IMR-90 (cell line): ENCODE measurements at regions not wholly inside any gene's neighbourhood (a gene's known extent, or its start where the extent isn't known, plus 50 kb on each side); places are given as distances from the start of the nearest gene placed in this dataset.

ENCODE experiments used
- ATAC-seq: fragments of 200-7000 bp; cut with Tn5 transposase; 2 replicates; pipeline ENCODE4 v1.9.1; 2020; ENCODE audit warnings: low read depth, mild to moderate bottlenecking, moderate library complexity
- BruUV-seq: library from RNA; stranded (reverse); fragments of 400-500 nt; replicated peaks from 2 replicates; lab custom pipeline; 2021; lab: Mats Ljungman, UMichigan
- CTCF ChIA-PET: fragments of 300-600 bp; formaldehyde crosslinking; extraction: SDS; loops from one replicate; lab custom pipeline; 2021; ENCODE audit warnings: antibody characterized with exemption; lab: Yijun Ruan, JAX
- POLR2A ChIA-PET: fragments of 300-600 bp; sonication (Branson Sonifier 250); formaldehyde crosslinking; loops from one replicate; lab custom pipeline; 2022; ENCODE audit warnings: antibody characterized with exemption; ENCODE audit not compliant: unreplicated experiment; lab: Charles Lee
- DNase-seq: peaks from one replicate; pipeline ENCODE4 v3.0.0; 2013
- H2AFZ ChIP-seq: replicated peaks from 2 replicates; pipeline ENCODE3; 2013; ENCODE audit warnings: low read length, mild to moderate bottlenecking; ENCODE audit not compliant: poor library complexity
- H2AK5ac ChIP-seq: 2 replicates; pipeline ENCODE4 v1.6.1; 2013; ENCODE audit warnings: low read depth, low read length, inconsistent platforms
- H2AK9ac ChIP-seq: replicated peaks from 2 replicates; pipeline ENCODE3; 2013; ENCODE audit warnings: mild to moderate bottlenecking, low read depth, low read length, moderate library complexity; ENCODE audit not compliant: poor library complexity
- H2BK120ac ChIP-seq: 2 replicates; pipeline ENCODE4 v1.6.1; 2013; ENCODE audit warnings: low read depth, low read length, inconsistent platforms
- H2BK15ac ChIP-seq: 3 replicates; pipeline ENCODE4 v1.6.1; 2013; ENCODE audit warnings: low read depth, low read length, inconsistent platforms
- H2BK20ac ChIP-seq: 2 replicates; pipeline ENCODE4 v1.6.1; 2013; ENCODE audit warnings: low read depth, mild to moderate bottlenecking, inconsistent platforms, low read length, moderate library complexity
- H2BK5ac ChIP-seq: 2 replicates; pipeline ENCODE4 v1.6.1; 2013; ENCODE audit warnings: mild to moderate bottlenecking, low read depth, low read length, inconsistent platforms; ENCODE audit not compliant: poor library complexity, severe bottlenecking
- H3K14ac ChIP-seq: replicated peaks from 2 replicates; pipeline ENCODE4 v1.6.1; 2013; ENCODE audit warnings: low read depth, low read length, inconsistent platforms
- H3K18ac ChIP-seq: 2 replicates; pipeline ENCODE4 v1.6.1; 2013; ENCODE audit warnings: low read depth, low read length, control low read depth
- H3K23ac ChIP-seq: 2 replicates; pipeline ENCODE4 v1.6.1; 2013; ENCODE audit warnings: low read depth, low read length, inconsistent platforms
- H3K27ac ChIP-seq: 2 replicates; pipeline ENCODE4 v1.5.1; 2013; ENCODE audit warnings: mild to moderate bottlenecking, control low read depth, low read length; ENCODE audit not compliant: insufficient read depth
- H3K27me3 ChIP-seq: 2 replicates; pipeline ENCODE4 v1.6.1; 2013; ENCODE audit warnings: low read length; ENCODE audit not compliant: control insufficient read depth, insufficient read depth
- H3K36me3 ChIP-seq: 2 replicates; pipeline ENCODE4 v1.6.1; 2013; ENCODE audit warnings: low read length, mixed read lengths; ENCODE audit not compliant: control insufficient read depth, insufficient read depth
- H3K4ac ChIP-seq: 2 replicates; pipeline ENCODE4 v1.6.1; 2013; ENCODE audit warnings: low read depth, low read length, inconsistent platforms
- H3K4me1 ChIP-seq: 2 replicates; pipeline ENCODE4 v1.6.1; 2013; ENCODE audit warnings: low read length, mixed read lengths; ENCODE audit not compliant: control insufficient read depth, insufficient read depth
- H3K4me2 ChIP-seq: 2 replicates; pipeline ENCODE4 v1.6.1; 2013; ENCODE audit warnings: low read depth, mild to moderate bottlenecking, control low read depth, low read length, moderate library complexity
- H3K4me3 ChIP-seq: 2 replicates; pipeline ENCODE4 v1.5.1; 2013; ENCODE audit warnings: low read depth, mild to moderate bottlenecking, control low read depth, low read length, moderate library complexity; ENCODE audit not compliant: insufficient read depth
- H3K56ac ChIP-seq: 2 replicates; pipeline ENCODE4 v1.6.1; 2013; ENCODE audit warnings: low read length, inconsistent platforms; ENCODE audit not compliant: insufficient read depth; ENCODE audit errors: extremely low read depth
- H3K79me1 ChIP-seq, 2 experiments: 2 replicates each; pipeline ENCODE4 v1.6.1; 2013; ENCODE audit warnings: low read length in 2 of 2, inconsistent platforms in 1 of 2, low read depth in 1 of 2
- H3K9ac ChIP-seq: 2 replicates; pipeline ENCODE4 v1.6.1; 2013; ENCODE audit warnings: low read depth, low read length, control low read depth
- H3K9me1 ChIP-seq: 2 replicates; pipeline ENCODE4 v1.6.1; 2013; ENCODE audit warnings: low read length, inconsistent platforms; ENCODE audit not compliant: insufficient read depth
- H3K9me3 ChIP-seq: 2 replicates; pipeline ENCODE4 v1.6.1; 2013; ENCODE audit warnings: low read length; ENCODE audit not compliant: control insufficient read depth, insufficient read depth
- H4K20me1 ChIP-seq: 2 replicates; pipeline ENCODE4 v1.6.1; 2013; ENCODE audit warnings: low read length, inconsistent platforms; ENCODE audit not compliant: insufficient read depth
- H4K5ac ChIP-seq: 2 replicates; pipeline ENCODE4 v1.6.1; 2013; ENCODE audit warnings: mild to moderate bottlenecking, low read depth, low read length, control low read depth
- H4K8ac ChIP-seq, 2 experiments: 2 replicates each; pipeline ENCODE4 v1.6.1; 2013; ENCODE audit warnings: low read depth in 2 of 2, low read length in 2 of 2, control low read depth in 1 of 2, inconsistent platforms in 1 of 2
- H4K91ac ChIP-seq: 2 replicates; pipeline ENCODE4 v1.6.1; 2013; ENCODE audit warnings: low read depth, low read length, inconsistent platforms; ENCODE audit not compliant: insufficient read depth
- BHLHE40 ChIP-seq: fragments of 150-350 bp; IDR thresholded peaks from 2 replicates; pipeline ENCODE4 v1.6.1; 2016; ENCODE audit warnings: mild to moderate bottlenecking, low read depth, low read length
- CHD1 ChIP-seq: IDR thresholded peaks from 2 replicates; pipeline ENCODE4 v1.6.1; 2012; ENCODE audit warnings: low read depth, low read length, improper control_type of control experiment
- FOS ChIP-seq: fragments of 150-350 bp; IDR thresholded peaks from 2 replicates; pipeline ENCODE4 v1.6.1; 2016; ENCODE audit warnings: low read depth, low read length
- MAFK ChIP-seq: IDR thresholded peaks from 2 replicates; pipeline ENCODE4 v1.6.1; 2012; ENCODE audit warnings: low read depth, low read length, improper control_type of control experiment
- MAZ ChIP-seq: IDR thresholded peaks from 2 replicates; pipeline ENCODE4 v1.6.1; 2012; ENCODE audit warnings: low read depth, mild to moderate bottlenecking, low read length, improper control_type of control experiment, moderate library complexity, borderline replicate concordance
- MXI1 ChIP-seq: IDR thresholded peaks from 2 replicates; pipeline ENCODE4 v1.6.1; 2012; ENCODE audit warnings: low read depth, mild to moderate bottlenecking, low read length, moderate library complexity, borderline replicate concordance
- RCOR1 ChIP-seq: IDR thresholded peaks from 2 replicates; pipeline ENCODE4 v1.6.1; 2012; ENCODE audit warnings: mild to moderate bottlenecking, low read length, improper control_type of control experiment; ENCODE audit not compliant: insufficient replicate concordance
- RFX5 ChIP-seq: IDR thresholded peaks from 2 replicates; pipeline ENCODE4 v1.8.0; 2012; ENCODE audit warnings: low read depth, mild to moderate bottlenecking, low read length, moderate library complexity
- SMC3 ChIP-seq: fragments of 150-350 bp; IDR thresholded peaks from 2 replicates; pipeline ENCODE4 v1.6.1; 2016; ENCODE audit warnings: low read depth, mild to moderate bottlenecking, antibody characterized with exemption, low read length, moderate library complexity
- WGBS, 2 experiments: methylation state at CpG; one replicate each; pipeline versions ENCODE4 v1.1.5 to v1.1.7; 2013; ENCODE audit warnings: missing lambda C conversion rate in 2 of 2; ENCODE audit not compliant: insufficient read length in 1 of 2; ENCODE audit errors: extremely low coverage in 2 of 2; 5-methylcytosine and 5-hydroxymethylcytosine counted together
- dilution Hi-C: fragments of 300-500 bp; cut with HindIII; formaldehyde crosslinking; loops from one replicate; pipeline ENCODE4 v1.14.3; 2018; ENCODE audit warnings: low sequenced_read_pairs; ENCODE audit not compliant: unreplicated experiment
- in situ Hi-C: fragments of 300-500 bp; cut with MboI; formaldehyde crosslinking; loops from 3 replicates; pipeline ENCODE4 v1.14.3; 2019; ENCODE audit warnings: low sequenced_read_pairs, inconsistent platforms, mixed read lengths
- intact Hi-C: fragments of 100-400 bp; cut with micrococcal nuclease; formaldehyde crosslinking; loops from 2 replicates; pipeline ENCODE4 v1.10.0; 2022
- TF ChIP-seq, protein P1 (sequence below): conservative IDR thresholded peaks from 2 replicates; pipeline ENCODE4 v1.5.1; 2012; ENCODE audit warnings: mild to moderate bottlenecking, low read depth, low read length, improper control_type of control experiment
- TF ChIP-seq, protein P2 (sequence below): fragments of 150-350 bp; IDR thresholded peaks from 2 replicates; pipeline ENCODE4 v1.6.1; 2017; ENCODE audit warnings: mild to moderate bottlenecking, antibody characterized with exemption, low read length, low read depth
- TF ChIP-seq, protein P3 (sequence below): fragments of 150-350 bp; IDR thresholded peaks from 2 replicates; pipeline ENCODE4 v1.6.1; 2016; ENCODE audit warnings: low read depth, mild to moderate bottlenecking, low read length, moderate library complexity, borderline replicate concordance

DNA sequence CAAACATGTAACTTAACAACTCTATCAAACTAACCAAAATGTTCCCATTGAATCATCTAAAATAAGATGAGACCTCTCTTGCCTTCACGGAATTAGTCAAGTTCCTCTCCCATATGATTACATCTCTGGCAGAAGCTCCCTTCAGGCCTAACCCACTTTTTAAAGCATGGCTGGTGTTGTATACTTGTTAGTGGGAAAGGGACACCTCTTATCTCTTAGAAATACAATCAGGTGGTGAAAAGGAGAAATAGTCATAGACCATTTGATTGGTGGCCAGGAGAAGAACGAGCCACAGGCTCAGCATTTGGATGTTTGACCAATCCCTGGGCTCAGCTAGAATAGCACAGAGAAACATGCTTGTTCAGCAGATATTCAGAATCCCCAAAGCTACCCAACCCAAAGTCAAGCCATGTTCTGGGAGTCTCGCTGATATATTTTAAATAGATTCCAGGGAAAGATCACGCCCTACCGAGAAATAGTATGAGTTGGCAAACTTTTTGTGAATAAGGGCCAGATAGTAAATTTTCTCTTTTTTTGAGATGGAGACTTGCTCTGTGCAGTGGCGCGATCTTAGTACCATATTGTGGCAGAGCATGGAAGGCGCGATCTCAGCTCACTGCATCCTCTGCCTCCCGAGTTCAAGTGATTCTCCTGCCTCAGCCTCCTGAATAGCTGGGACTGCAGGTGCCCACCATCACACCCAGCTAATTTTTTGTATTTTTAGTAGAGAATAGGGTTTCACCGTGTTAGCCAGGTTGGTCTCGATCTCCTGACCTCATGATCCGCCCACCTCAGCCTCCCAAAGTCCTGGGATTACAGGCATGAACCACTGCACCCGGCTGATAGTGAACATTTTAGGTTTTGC, 126.3 kb upstream of the MYLIP start:
- no peak overlapping the region for H2BK120ac ChIP-seq
- H3K14ac ChIP-seq, result no peak overlapping the region
- no peak overlapping the region for H3K56ac ChIP-seq
- no peak overlapping the region for H4K8ac ChIP-seq
- no TSS peak for BruUV-seq
- dilution Hi-C loops (no loop called here), in situ Hi-C loops (no loop called here), intact Hi-C loops (no loop called here)
- H2AFZ ChIP-seq, result no peak overlapping the region
- CTCF ChIA-PET, result no interaction called here
- no peak for ATAC-seq
- no peak overlapping the region for H4K91ac ChIP-seq
- no peak overlapping the region for H2AK9ac ChIP-seq
- DNase-seq, result no peak
- no peak overlapping the region for H4K5ac ChIP-seq
- no peak overlapping the region for H2BK5ac ChIP-seq
- H3K4me1 ChIP-seq, result no peaks in the 10 kb centered on the region
- no peak for TF ChIP-seq SMC3
- no peak for TF ChIP-seq FOS
- TF ChIP-seq MAZ, result no peak
- TF ChIP-seq, protein P1, sequence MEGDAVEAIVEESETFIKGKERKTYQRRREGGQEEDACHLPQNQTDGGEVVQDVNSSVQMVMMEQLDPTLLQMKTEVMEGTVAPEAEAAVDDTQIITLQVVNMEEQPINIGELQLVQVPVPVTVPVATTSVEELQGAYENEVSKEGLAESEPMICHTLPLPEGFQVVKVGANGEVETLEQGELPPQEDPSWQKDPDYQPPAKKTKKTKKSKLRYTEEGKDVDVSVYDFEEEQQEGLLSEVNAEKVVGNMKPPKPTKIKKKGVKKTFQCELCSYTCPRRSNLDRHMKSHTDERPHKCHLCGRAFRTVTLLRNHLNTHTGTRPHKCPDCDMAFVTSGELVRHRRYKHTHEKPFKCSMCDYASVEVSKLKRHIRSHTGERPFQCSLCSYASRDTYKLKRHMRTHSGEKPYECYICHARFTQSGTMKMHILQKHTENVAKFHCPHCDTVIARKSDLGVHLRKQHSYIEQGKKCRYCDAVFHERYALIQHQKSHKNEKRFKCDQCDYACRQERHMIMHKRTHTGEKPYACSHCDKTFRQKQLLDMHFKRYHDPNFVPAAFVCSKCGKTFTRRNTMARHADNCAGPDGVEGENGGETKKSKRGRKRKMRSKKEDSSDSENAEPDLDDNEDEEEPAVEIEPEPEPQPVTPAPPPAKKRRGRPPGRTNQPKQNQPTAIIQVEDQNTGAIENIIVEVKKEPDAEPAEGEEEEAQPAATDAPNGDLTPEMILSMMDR, result no peak
- no peak for TF ChIP-seq RCOR1
- TF ChIP-seq, protein P2, sequence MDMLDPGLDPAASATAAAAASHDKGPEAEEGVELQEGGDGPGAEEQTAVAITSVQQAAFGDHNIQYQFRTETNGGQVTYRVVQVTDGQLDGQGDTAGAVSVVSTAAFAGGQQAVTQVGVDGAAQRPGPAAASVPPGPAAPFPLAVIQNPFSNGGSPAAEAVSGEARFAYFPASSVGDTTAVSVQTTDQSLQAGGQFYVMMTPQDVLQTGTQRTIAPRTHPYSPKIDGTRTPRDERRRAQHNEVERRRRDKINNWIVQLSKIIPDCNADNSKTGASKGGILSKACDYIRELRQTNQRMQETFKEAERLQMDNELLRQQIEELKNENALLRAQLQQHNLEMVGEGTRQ, result no peak
- TF ChIP-seq, protein P3, sequence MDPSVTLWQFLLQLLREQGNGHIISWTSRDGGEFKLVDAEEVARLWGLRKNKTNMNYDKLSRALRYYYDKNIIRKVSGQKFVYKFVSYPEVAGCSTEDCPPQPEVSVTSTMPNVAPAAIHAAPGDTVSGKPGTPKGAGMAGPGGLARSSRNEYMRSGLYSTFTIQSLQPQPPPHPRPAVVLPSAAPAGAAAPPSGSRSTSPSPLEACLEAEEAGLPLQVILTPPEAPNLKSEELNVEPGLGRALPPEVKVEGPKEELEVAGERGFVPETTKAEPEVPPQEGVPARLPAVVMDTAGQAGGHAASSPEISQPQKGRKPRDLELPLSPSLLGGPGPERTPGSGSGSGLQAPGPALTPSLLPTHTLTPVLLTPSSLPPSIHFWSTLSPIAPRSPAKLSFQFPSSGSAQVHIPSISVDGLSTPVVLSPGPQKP, result no peak
- TF ChIP-seq BHLHE40, result no peak
- no peak for TF ChIP-seq MXI1
- no peak for TF ChIP-seq CHD1
- TF ChIP-seq MAFK, result no peak
- TF ChIP-seq RFX5, result no peak
- POLR2A ChIA-PET, result no interaction called here
- no peak overlapping the region for H3K4me2 ChIP-seq
- no peak overlapping the region for H2BK20ac ChIP-seq
- no peaks in the 10 kb centered on the region for H3K9me3 ChIP-seq
- no peak overlapping the region for H3K9ac ChIP-seq
- no peaks in the 10 kb centered on the region for H3K36me3 ChIP-seq
- H3K27me3 ChIP-seq, result peaks cover 10% of the 10 kb centered on the region
- 20% methylated on average over 1 of the region's 14 CpGs; no CpG with 5 or more reads in 1 of the 2 experiments for WGBS, 2 experiments
- H3K9me1 ChIP-seq, result no peaks in the 10 kb centered on the region
- H2BK15ac ChIP-seq, result no peak overlapping the region
- H3K23ac ChIP-seq, result no peak overlapping the region
- H3K27ac ChIP-seq, result no peak overlapping the region
- no peak overlapping the region for H3K4ac ChIP-seq
- H3K4me3 ChIP-seq, result no peak overlapping the region
- H3K18ac ChIP-seq, result no peak overlapping the region
- no peaks in the 10 kb centered on the region for H4K20me1 ChIP-seq
- H2AK5ac ChIP-seq, result no peak overlapping the region
- H3K79me1 ChIP-seq, result no peaks in the 10 kb centered on the region
